ENCODE measurements at regions not wholly inside any gene's neighbourhood (a gene's known extent, or its start where the extent isn't known, plus 50 kb on each side); places are given as distances from the start of the nearest gene placed in this dataset.

DNA sequence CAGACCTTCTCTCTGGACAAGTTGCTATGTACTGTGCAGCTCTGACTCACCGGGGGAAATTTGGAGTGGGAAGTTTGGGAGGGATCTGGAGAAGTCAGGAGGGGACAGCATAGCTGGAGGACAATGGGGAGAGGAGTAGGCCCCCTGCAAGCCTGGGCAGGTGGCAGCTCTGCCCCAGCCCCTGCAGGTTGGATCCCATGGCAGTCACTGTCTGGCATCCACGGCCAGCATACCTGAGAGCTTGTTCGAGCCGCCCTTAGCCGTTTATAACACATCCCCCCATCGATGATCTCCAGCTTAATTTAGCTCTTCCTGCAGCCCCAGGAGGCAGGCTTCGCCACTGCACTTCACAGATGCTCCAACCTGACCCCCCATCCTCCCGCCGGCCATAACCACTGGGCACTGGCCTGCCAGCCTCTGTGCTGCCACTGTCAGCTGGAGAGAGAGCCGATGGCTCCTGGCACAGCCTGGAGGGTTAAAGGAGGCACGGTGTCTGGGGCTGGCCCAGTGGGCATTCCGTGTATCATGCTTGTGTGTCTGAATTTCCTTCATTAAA, 57.7 kb upstream of the RNU6ATAC start:
- Histone ChIP-seq H3K4me3 (replicated peaks; ENCODE audit: insufficient read depth, low read length) (no peak overlapping the region), H3K27ac (replicated peaks) (no peak overlapping the region), H3K27me3 (ENCODE audit: insufficient read depth, poor library complexity, severe bottlenecking) (no peaks in the 10 kb centered on the region)
- TF ChIP-seq, protein P1, sequence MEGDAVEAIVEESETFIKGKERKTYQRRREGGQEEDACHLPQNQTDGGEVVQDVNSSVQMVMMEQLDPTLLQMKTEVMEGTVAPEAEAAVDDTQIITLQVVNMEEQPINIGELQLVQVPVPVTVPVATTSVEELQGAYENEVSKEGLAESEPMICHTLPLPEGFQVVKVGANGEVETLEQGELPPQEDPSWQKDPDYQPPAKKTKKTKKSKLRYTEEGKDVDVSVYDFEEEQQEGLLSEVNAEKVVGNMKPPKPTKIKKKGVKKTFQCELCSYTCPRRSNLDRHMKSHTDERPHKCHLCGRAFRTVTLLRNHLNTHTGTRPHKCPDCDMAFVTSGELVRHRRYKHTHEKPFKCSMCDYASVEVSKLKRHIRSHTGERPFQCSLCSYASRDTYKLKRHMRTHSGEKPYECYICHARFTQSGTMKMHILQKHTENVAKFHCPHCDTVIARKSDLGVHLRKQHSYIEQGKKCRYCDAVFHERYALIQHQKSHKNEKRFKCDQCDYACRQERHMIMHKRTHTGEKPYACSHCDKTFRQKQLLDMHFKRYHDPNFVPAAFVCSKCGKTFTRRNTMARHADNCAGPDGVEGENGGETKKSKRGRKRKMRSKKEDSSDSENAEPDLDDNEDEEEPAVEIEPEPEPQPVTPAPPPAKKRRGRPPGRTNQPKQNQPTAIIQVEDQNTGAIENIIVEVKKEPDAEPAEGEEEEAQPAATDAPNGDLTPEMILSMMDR (IDR thresholded peaks at IDR 0.05; ENCODE audit: insufficient read depth, low read length), result no peak
- no peak for TF ChIP-seq POLR2AphosphoS5 (IDR thresholded peaks at IDR 0.05; ENCODE audit: low read depth)
- TF ChIP-seq, protein P2, sequence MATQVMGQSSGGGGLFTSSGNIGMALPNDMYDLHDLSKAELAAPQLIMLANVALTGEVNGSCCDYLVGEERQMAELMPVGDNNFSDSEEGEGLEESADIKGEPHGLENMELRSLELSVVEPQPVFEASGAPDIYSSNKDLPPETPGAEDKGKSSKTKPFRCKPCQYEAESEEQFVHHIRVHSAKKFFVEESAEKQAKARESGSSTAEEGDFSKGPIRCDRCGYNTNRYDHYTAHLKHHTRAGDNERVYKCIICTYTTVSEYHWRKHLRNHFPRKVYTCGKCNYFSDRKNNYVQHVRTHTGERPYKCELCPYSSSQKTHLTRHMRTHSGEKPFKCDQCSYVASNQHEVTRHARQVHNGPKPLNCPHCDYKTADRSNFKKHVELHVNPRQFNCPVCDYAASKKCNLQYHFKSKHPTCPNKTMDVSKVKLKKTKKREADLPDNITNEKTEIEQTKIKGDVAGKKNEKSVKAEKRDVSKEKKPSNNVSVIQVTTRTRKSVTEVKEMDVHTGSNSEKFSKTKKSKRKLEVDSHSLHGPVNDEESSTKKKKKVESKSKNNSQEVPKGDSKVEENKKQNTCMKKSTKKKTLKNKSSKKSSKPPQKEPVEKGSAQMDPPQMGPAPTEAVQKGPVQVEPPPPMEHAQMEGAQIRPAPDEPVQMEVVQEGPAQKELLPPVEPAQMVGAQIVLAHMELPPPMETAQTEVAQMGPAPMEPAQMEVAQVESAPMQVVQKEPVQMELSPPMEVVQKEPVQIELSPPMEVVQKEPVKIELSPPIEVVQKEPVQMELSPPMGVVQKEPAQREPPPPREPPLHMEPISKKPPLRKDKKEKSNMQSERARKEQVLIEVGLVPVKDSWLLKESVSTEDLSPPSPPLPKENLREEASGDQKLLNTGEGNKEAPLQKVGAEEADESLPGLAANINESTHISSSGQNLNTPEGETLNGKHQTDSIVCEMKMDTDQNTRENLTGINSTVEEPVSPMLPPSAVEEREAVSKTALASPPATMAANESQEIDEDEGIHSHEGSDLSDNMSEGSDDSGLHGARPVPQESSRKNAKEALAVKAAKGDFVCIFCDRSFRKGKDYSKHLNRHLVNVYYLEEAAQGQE (IDR thresholded peaks at IDR 0.05; ENCODE audit: insufficient replicate concordance, low read depth), result no peak
- TF ChIP-seq GABPA (IDR thresholded peaks at IDR 0.05; ENCODE audit: low read depth), result no peak
- no peak for TF ChIP-seq SPI1 (IDR thresholded peaks at IDR 0.05; ENCODE audit: borderline replicate concordance, low read depth)
- no peak for DNase-seq (ENCODE audit: low read depth in 1 of 2, low spot score in 1 of 2)

DNA sequence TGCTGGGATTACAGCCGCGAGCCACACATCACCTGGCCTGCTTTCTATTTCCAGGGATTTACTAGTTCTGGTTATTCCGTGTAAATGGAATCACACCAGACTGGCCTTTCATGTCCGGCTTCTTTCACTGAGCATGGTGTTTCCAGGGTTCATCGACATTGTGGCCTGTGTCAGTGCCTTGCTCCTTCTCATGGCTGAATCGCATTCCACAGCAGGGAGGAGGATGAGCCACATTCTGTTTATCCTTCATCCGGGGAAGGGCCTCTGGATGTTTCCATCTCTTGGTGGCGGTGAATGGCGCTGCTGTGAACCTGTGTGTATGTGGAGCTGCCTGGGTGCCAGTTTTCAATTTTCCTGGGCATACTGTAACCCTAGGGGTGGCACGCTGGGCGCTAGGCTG, 58.7 kb upstream of the RNU6ATAC start:
- Histone ChIP-seq H3K4me3 (replicated peaks; ENCODE audit: insufficient read depth, low read length) (no peak overlapping the region), H3K27me3 (ENCODE audit: insufficient read depth, poor library complexity, severe bottlenecking) (no peaks in the 10 kb centered on the region), H3K27ac (replicated peaks) (no peak overlapping the region)
- TF ChIP-seq, protein P1 (IDR thresholded peaks at IDR 0.05; ENCODE audit: insufficient read depth, low read length), result no peak
- TF ChIP-seq GABPA (IDR thresholded peaks at IDR 0.05; ENCODE audit: low read depth) (no peak), POLR2AphosphoS5 (IDR thresholded peaks at IDR 0.05; ENCODE audit: low read depth) (no peak), SPI1 (IDR thresholded peaks at IDR 0.05; ENCODE audit: borderline replicate concordance, low read depth) (no peak)
- TF ChIP-seq, protein P2 (IDR thresholded peaks at IDR 0.05; ENCODE audit: insufficient replicate concordance, low read depth), result no peak
- DNase-seq (ENCODE audit: low read depth in 1 of 2, low spot score in 1 of 2), result no peak

DNA sequence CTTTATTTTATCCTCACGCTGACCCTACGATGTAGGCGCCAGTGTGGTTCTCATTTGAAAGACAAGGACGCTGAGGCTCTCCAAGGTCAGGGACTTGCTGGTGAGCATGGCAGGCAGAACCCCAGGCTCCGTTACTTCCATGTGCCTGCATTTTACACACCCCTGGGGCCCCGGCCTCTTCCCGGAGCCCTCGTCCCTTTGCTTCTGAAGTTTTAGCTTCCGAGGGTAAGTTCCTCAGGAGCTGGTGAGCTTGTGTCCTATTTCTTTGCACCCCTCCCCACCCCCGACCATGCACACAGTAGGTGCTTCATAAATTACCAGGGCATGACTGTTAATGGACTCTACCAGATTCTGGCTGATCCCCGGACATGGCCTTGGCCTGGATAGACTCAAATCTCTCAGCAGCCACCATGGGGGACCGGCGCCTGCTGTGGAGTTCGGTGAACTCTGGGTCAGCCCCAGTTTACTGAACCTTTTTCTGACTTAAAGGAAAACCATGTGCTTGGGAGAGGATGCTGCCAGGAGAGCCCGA, 59.3 kb upstream of the RNU6ATAC start:
- no peak overlapping the region for H3K27ac ChIP-seq (replicated peaks)

More for the DNA sequence above, 59.3 kb upstream of the RNU6ATAC start:
- DNase-seq (ENCODE audit: low read depth in 1 of 2, low spot score in 1 of 2), result no peak
- TF ChIP-seq, protein P2 (IDR thresholded peaks at IDR 0.05; ENCODE audit: insufficient replicate concordance, low read depth), result no peak
- Histone ChIP-seq H3K27me3 (ENCODE audit: insufficient read depth, poor library complexity, severe bottlenecking) (no peaks in the 10 kb centered on the region), H3K4me3 (replicated peaks; ENCODE audit: insufficient read depth, low read length) (no peak overlapping the region)

Measured in HL-60 (cell line).